ENCODE measurements at regions not wholly inside any gene's neighbourhood (a gene's known extent, or its start where the extent isn't known, plus 50 kb on each side); places are given as distances from the start of the nearest gene placed in this dataset.

DNA sequence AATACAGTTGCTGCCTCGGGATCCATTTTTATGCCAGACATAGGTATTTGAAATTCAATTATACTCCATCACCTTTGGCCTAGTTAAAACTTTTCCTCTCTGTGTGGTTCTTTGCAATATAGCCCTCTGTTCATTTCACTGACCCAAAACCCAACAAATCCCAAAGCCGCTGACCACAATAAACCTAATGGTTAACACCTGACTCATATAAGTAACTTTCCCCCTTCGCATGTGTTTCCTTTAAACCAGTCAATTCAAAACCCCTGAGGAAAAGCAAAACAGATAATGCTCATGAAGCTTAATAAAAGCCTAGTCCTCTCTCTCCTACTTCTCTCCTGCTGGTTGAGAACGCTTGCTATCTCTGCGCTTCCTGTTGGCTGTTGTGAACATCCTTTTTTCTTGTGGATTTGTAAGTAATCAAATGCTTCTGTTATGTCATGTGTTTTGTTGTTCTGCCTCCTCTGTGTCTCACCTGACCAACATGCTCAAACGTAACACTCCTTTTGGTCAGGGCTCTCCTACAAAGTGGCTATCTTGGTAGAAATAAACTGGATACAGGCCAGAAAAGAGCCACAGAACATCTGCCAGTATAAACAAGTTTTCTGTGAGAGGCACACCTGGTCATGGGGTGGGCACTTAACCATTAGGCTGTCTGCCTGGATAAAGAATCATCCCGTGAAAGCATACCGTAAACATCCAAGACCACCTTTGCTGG lies 652.6 kb downstream of the METTL15 start:
- no peak for FAIRE-seq
- no peak for TF ChIP-seq TAF1 (IDR thresholded peaks at IDR 0.05; ENCODE audit: borderline replicate concordance, low read depth, low read length)
- no peak for TF ChIP-seq POLR2A (IDR thresholded peaks at IDR 0.05; ENCODE audit: low read depth, low read length)
- TF ChIP-seq POLR2AphosphoS5 (IDR thresholded peaks at IDR 0.05; ENCODE audit: low read depth, low read length): no peak
- no peak for DNase-seq (ENCODE audit: insufficient read length)

DNA sequence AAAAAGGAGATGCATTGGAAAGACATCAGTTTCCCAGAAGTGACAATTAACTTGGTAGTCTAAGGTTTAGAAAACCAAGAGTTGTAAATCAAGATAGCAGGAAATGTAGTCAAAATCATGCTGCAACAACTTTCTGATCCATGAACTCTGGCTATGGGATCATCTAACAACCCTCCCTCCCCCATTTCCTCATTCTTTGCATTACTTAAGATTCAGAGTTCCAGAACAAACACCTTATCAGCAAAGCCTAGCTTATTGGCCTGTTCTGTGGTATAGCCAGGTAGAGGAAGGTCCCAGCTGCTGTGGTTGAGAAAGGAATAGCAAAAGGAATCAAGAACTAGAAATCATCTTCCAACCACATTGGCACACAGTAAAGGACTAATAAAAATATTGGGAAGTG lies 651.1 kb downstream of the METTL15 start:
- FAIRE-seq: no peak
- no peak for DNase-seq (ENCODE audit: insufficient read length)
- TF ChIP-seq POLR2AphosphoS5 (IDR thresholded peaks at IDR 0.05; ENCODE audit: low read depth, low read length) (no peak), POLR2A (IDR thresholded peaks at IDR 0.05; ENCODE audit: low read depth, low read length) (no peak), TAF1 (IDR thresholded peaks at IDR 0.05; ENCODE audit: borderline replicate concordance, low read depth, low read length) (no peak)

DNA sequence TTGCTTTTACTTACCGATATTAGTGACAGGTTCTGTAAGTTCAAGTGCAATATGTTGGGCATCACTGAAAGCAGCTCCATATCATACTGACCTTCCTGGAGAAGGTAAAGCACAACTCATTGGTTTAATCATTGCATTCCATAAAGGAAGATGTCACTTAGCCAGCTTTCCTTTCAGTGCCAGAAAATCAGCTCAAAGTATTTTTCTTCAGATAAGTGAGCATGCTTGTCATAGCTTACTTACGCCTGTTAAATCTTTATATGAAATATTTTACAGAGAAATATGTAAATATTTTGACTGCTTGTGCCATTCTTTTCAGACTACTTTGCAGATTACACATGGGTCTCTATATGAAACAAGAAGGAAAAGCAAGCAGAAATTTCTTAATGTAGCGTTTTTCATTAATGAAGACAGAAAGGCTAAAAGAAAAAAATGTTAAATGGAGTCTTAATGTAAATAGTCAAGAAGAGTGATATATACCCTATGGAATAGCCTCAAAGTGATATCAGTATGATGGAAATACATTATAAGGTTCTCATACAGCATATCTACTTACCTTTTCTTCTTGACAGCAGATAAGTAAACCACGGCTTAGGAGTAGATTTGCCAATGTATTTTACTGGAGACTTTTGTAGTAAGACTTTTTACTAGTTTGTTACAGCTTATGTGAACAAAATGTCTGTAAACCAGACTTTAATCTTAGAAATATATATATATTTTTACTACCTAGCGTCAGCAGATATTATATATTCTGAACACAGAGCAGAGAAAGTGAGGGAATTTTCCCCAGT lies 649.7 kb downstream of the METTL15 start:
- TF ChIP-seq POLR2A (IDR thresholded peaks at IDR 0.05; ENCODE audit: low read depth, low read length): no peak
- TF ChIP-seq POLR2AphosphoS5 (IDR thresholded peaks at IDR 0.05; ENCODE audit: low read depth, low read length): no peak
- no peak for TF ChIP-seq TAF1 (IDR thresholded peaks at IDR 0.05; ENCODE audit: borderline replicate concordance, low read depth, low read length)
- no peak for DNase-seq (ENCODE audit: insufficient read length)
- FAIRE-seq: no peak

DNA sequence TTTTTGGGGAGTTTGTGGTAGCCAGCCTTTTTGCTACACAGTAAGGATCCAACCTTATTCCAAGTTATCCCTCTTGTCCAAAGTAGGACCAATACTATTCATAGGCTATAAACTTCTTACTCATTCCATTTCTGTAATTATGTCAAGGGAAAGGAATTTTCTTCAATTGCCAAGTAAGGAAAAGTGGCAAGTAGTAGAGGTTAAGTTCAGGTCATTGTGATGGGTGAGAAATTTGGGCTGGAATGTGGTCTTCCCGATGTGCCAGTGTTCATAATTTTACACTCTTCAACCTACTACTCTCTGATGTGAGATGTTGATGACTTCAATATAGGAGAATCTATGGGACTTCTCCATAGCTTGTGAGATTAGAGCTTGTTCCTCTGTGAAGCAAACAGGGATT lies 648.8 kb downstream of the METTL15 start:
- TF ChIP-seq TAF1 (IDR thresholded peaks at IDR 0.05; ENCODE audit: borderline replicate concordance, low read depth, low read length): no peak
- TF ChIP-seq POLR2A (IDR thresholded peaks at IDR 0.05; ENCODE audit: low read depth, low read length): no peak
- no peak for TF ChIP-seq POLR2AphosphoS5 (IDR thresholded peaks at IDR 0.05; ENCODE audit: low read depth, low read length)
- FAIRE-seq (no peak), DNase-seq (ENCODE audit: insufficient read length) (no peak)

DNA sequence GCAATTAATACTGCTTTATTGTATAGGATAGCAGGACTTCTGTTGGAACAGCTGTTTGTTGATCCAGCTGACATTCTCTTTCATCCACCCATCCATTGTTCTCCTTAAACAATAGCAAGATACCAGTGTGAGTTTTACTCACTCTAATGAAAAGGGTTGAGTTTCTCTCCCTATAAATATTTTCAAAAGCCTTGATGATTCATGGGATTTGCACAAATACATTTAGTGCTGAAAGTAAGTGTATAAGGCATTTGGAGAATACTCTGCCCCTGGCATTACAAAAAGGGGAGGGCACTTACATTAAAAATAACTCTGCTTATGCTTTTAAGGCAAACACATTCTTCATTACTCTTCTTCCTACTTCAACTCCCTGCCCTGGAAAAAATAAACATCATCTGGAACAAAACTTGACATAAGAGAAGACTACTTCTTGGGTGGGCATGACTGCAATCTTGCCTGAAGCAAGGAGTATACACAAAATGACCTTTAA lies 634.9 kb downstream of the METTL15 start:
- no peak for TF ChIP-seq POLR2AphosphoS5 (IDR thresholded peaks at IDR 0.05; ENCODE audit: low read depth, low read length)
- no peak for TF ChIP-seq TAF1 (IDR thresholded peaks at IDR 0.05; ENCODE audit: borderline replicate concordance, low read depth, low read length)
- no peak for TF ChIP-seq POLR2A (IDR thresholded peaks at IDR 0.05; ENCODE audit: low read depth, low read length)
- no peak for FAIRE-seq
- no peak for DNase-seq (ENCODE audit: insufficient read length)

DNA sequence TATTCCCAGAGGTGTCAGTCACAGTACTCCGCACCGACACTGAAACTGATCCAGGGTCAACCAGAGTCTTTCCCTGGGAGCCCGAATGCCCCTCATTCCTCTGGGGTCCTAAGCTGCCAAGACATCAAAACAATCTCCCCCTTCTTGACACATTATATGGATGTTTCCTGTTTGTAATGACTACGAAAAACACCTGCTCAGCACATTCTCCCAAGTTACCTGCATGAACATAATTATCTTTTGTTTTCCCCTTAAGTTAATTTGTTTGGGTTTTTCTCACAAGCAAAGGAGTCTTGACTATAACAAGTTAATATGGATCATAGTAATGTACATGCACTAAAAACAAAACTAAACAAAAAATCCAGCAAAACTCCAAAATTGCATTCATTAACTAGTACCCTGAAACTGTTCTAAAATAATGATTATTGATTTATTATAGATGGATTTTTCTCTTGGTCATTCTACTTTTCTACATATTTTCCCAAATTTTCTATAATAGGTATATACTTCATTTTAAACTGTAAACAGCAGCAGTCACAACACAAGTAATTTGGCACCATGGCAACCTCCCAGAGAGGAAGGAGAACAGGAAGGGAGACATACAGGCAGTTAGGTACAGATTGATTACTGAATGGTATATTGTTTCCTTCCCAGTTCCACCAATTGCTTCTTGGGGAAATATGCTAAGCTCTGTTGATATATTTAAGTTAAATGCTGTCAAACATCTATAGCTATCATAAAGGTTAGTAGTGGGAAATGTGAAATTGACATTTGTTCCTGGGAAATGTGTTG lies 631.5 kb downstream of the METTL15 start:
- no peak for DNase-seq (ENCODE audit: insufficient read length)
- TF ChIP-seq POLR2AphosphoS5 (IDR thresholded peaks at IDR 0.05; ENCODE audit: low read depth, low read length) (no peak), TAF1 (IDR thresholded peaks at IDR 0.05; ENCODE audit: borderline replicate concordance, low read depth, low read length) (no peak), POLR2A (IDR thresholded peaks at IDR 0.05; ENCODE audit: low read depth, low read length) (no peak)
- FAIRE-seq: no peak

DNA sequence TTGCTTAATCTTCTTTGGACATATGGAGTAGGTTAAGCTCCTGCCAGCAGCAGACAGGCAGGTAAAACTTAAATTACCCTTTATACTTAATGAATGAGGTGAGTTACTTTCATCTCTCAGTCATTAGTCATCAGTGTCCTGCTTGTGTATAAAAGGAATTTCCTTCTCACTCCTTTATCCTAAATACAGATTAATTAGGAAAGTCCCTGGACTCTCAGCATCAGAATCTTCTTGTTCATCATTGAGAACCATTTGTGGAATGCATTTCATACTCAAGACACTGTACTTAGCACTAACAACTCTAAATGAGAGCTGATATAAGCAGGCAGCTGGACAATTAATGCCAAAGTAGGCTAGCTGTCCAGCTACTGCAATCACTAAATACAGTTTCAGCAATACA lies 630.4 kb downstream of the METTL15 start:
- no peak for DNase-seq (ENCODE audit: insufficient read length)
- TF ChIP-seq TAF1 (IDR thresholded peaks at IDR 0.05; ENCODE audit: borderline replicate concordance, low read depth, low read length): no peak
- FAIRE-seq: no peak

DNA sequence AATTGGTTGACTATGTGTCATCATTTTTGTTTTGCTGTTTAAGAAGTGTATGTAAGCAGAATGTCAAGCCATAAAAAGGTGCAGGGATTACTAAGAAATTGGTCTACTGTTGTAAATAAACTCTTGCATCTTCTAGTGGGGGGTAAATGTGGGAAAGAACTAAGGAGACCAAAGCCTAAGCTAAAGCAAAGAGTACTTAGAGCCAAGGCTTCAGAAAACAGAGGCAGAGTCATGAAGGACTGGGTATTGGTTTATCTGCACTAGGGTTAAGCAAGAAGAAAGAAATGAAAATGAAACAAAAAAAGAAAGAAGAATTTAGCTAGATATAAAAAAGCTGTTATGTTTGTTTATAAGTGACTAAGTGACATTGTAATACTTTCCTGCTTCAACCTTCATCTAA lies 628.1 kb downstream of the METTL15 start:
- DNase-seq (ENCODE audit: insufficient read length) (no peak), FAIRE-seq (no peak)
- no peak for TF ChIP-seq POLR2AphosphoS5 (IDR thresholded peaks at IDR 0.05; ENCODE audit: low read depth, low read length)
- no peak for TF ChIP-seq POLR2A (IDR thresholded peaks at IDR 0.05; ENCODE audit: low read depth, low read length)
- TF ChIP-seq TAF1 (IDR thresholded peaks at IDR 0.05; ENCODE audit: borderline replicate concordance, low read depth, low read length): no peak

DNA sequence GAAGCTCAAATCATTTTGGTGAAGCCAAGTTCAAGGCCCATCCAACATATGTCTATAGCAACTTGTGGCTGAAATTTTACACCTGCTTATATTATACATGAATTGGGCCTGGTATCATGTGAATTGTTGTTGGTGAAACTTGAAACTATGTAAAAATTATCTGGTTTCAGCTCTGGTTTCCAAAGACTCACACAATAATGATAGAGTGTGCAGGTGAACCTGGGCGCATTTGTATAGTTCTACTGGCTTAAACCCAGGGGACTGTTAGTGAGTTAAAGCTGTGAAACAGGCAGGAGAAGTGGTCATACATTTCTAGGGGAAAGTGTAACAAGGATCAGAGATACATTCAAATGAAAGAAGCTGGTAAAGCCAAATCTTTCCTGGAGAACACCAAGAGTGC lies 627.3 kb downstream of the METTL15 start:
- TF ChIP-seq POLR2A (IDR thresholded peaks at IDR 0.05; ENCODE audit: low read depth, low read length) (no peak), POLR2AphosphoS5 (IDR thresholded peaks at IDR 0.05; ENCODE audit: low read depth, low read length) (no peak), TAF1 (IDR thresholded peaks at IDR 0.05; ENCODE audit: borderline replicate concordance, low read depth, low read length) (no peak)
- FAIRE-seq (no peak), DNase-seq (ENCODE audit: insufficient read length) (no peak)

DNA sequence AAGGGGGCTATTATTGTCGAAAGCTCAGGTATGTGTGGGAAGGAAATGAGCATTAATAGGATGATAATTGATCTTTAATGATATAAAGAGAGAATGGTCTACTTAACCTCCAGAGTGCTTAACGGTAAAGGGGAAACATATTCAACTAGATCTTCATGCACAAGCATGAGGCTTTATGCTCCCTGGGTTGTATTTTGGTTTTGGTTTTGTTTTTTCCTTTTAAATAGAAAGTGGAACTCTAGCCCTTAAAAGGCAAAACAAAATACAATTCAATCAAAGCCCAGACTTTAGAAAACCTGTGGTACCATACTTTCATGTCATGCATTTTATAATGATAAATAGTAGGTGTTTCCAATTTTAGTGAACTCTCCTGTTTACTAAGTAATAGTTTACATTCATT lies 622.7 kb downstream of the METTL15 start:
- TF ChIP-seq TAF1 (IDR thresholded peaks at IDR 0.05; ENCODE audit: borderline replicate concordance, low read depth, low read length) (no peak), POLR2AphosphoS5 (IDR thresholded peaks at IDR 0.05; ENCODE audit: low read depth, low read length) (no peak), POLR2A (IDR thresholded peaks at IDR 0.05; ENCODE audit: low read depth, low read length) (no peak)
- FAIRE-seq (no peak), DNase-seq (ENCODE audit: insufficient read length) (no peak)

DNA sequence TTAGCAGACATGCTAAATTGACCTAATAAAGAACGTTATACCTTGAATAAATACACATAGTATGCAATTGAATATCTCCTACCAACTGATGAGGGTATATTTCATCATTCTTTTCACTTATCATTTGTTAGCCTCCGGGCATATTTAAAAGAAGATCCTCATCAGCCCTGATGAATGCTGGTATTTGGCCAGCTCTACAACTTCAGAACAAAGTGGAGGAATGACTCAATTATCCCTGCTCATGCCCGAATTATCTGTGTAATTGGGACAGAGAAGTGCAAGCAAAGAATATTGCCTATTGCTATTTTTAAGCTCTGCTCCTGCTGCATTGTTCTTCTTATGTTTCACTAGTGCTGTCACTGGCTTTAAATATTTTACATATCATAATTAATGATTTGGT lies 622.1 kb downstream of the METTL15 start:
- FAIRE-seq: no peak
- TF ChIP-seq POLR2AphosphoS5 (IDR thresholded peaks at IDR 0.05; ENCODE audit: low read depth, low read length) (no peak), TAF1 (IDR thresholded peaks at IDR 0.05; ENCODE audit: borderline replicate concordance, low read depth, low read length) (no peak), POLR2A (IDR thresholded peaks at IDR 0.05; ENCODE audit: low read depth, low read length) (no peak)
- no peak for DNase-seq (ENCODE audit: insufficient read length)
